Myocyte (in vitro differentiated cells): ENCODE measurements at regions not wholly inside any gene's neighbourhood (a gene's known extent, or its start where the extent isn't known, plus 50 kb on each side); places are given as distances from the start of the nearest gene placed in this dataset.
A peak's percentile ranks its signal among the peaks of the same experiment; 100 is the strongest.

Experiments
- DNase-seq: peaks from one replicate; pipeline ENCODE4 v3.0.0-alpha.2; 2012; ENCODE audit warnings: low read depth

GRCh38 chr3:177528306-177529070 is 331.2 kb upstream of the TBL1XR1 start:
- no peak for DNase-seq

GRCh38 chr3:177529071-177529550 is 331.8 kb upstream of the TBL1XR1 start:
- DNase-seq: no peak

GRCh38 chr3:177529716-177530335 is 332.5 kb upstream of the TBL1XR1 start:
- DNase-seq: no peak

- DNase-seq: no peak
These were observed 333.6 kb upstream of the TBL1XR1 start for GRCh38 chr3:177530908-177531307.

GRCh38 chr3:177536873-177537272 is 339.6 kb upstream of the TBL1XR1 start:
- no peak for DNase-seq

GRCh38 chr3:177537612-177538011 is 340.3 kb upstream of the TBL1XR1 start:
- DNase-seq: no peak

GRCh38 chr3:177538048-177538749 is 340.9 kb upstream of the TBL1XR1 start:
- peak; percentile 40 for DNase-seq

- no peak for DNase-seq
These were observed 341.8 kb upstream of the TBL1XR1 start for GRCh38 chr3:177538750-177539730.

- no peak for DNase-seq
These were observed 344.3 kb upstream of the TBL1XR1 start for GRCh38 chr3:177541541-177541940.

GRCh38 chr3:177545964-177546363 is 348.7 kb upstream of the TBL1XR1 start:
- DNase-seq: no peak

- DNase-seq: no peak
These were observed 350.5 kb upstream of the TBL1XR1 start for GRCh38 chr3:177547711-177548350.

GRCh38 chr3:177550667-177551066 is 353.4 kb upstream of the TBL1XR1 start:
- DNase-seq: no peak

- no peak for DNase-seq
These were observed 354.2 kb upstream of the TBL1XR1 start for GRCh38 chr3:177551431-177551836.

GRCh38 chr3:177552051-177552450 is 354.8 kb upstream of the TBL1XR1 start:
- DNase-seq: no peak

- no peak for DNase-seq
These were observed 355.7 kb upstream of the TBL1XR1 start for GRCh38 chr3:177553012-177553411.

- DNase-seq: no peak
These were observed 356.3 kb upstream of the TBL1XR1 start for GRCh38 chr3:177553579-177553978.

GRCh38 chr3:177554895-177555759 is 357.8 kb upstream of the TBL1XR1 start:
- DNase-seq: peak; percentile 86

- DNase-seq: no peak
These were observed 360.3 kb upstream of the TBL1XR1 start for GRCh38 chr3:177557548-177557947.

- DNase-seq: no peak
These were observed 364.1 kb upstream of the TBL1XR1 start for GRCh38 chr3:177561365-177561764.
